GM23248 (cell line): ENCODE measurements at regions not wholly inside any gene's neighbourhood (a gene's known extent, or its start where the extent isn't known, plus 50 kb on each side); places are given as distances from the start of the nearest gene placed in this dataset.

Experiments
- DNase-seq: peaks from one replicate; pipeline ENCODE4 v3.0.0-alpha.2; 2015
- H2AFZ ChIP-seq: fragments of 200-600 bp; sonication (generic); 2 replicates; pipeline ENCODE4 v1.6.1; 2016; ENCODE audit warnings: antibody characterized with exemption
- H3F3A ChIP-seq: fragments of 200-600 bp; sonication (generic); 2 replicates; pipeline ENCODE4 v1.6.1; 2016; ENCODE audit warnings: mild to moderate bottlenecking, antibody characterized with exemption, mixed run types; ENCODE audit not compliant: insufficient read depth
- H3K27ac ChIP-seq: fragments of 200-600 bp; sonication (generic); 2 replicates; pipeline ENCODE4 v1.5.1; 2016; ENCODE audit warnings: mild to moderate bottlenecking
- H3K27me3 ChIP-seq: fragments of 200-600 bp; sonication (generic); replicated peaks from 2 replicates; pipeline ENCODE4 v1.6.1; 2016; ENCODE audit warnings: mild to moderate bottlenecking; ENCODE audit not compliant: insufficient read depth
- H3K36me3 ChIP-seq: fragments of 200-600 bp; sonication (generic); 2 replicates; pipeline ENCODE4 v1.6.1; 2016; ENCODE audit warnings: low read depth, mild to moderate bottlenecking
- H3K4me1 ChIP-seq: fragments of 200-600 bp; sonication (generic); 2 replicates; pipeline ENCODE4 v1.6.1; 2016; ENCODE audit warnings: mild to moderate bottlenecking; ENCODE audit not compliant: insufficient read depth
- H3K4me2 ChIP-seq: fragments of 200-600 bp; sonication (generic); one replicate; pipeline ENCODE4 v1.6.1; 2016; ENCODE audit warnings: mild to moderate bottlenecking; ENCODE audit not compliant: unreplicated experiment
- H3K4me3 ChIP-seq: fragments of 200-600 bp; sonication (generic); 2 replicates; pipeline ENCODE4 v1.5.1; 2016; ENCODE audit warnings: mild to moderate bottlenecking
- H3K79me2 ChIP-seq: fragments of 200-600 bp; sonication (generic); 2 replicates; pipeline ENCODE4 v1.6.1; 2016; ENCODE audit warnings: mild to moderate bottlenecking; ENCODE audit not compliant: insufficient read depth
- H3K9ac ChIP-seq: fragments of 200-600 bp; sonication (generic); 2 replicates; pipeline ENCODE4 v1.6.1; 2016; ENCODE audit warnings: mild to moderate bottlenecking
- H3K9me2 ChIP-seq: fragments of 200-600 bp; sonication (generic); 2 replicates; pipeline ENCODE4 v1.6.1; 2016; ENCODE audit warnings: mixed run types, mild to moderate bottlenecking, moderate library complexity; ENCODE audit not compliant: insufficient read depth
- H3K9me3 ChIP-seq: fragments of 200-600 bp; sonication (generic); one replicate; pipeline ENCODE4 v1.6.1; 2017; ENCODE audit warnings: low read depth
- H4K20me1 ChIP-seq: fragments of 200-600 bp; sonication (generic); 2 replicates; pipeline ENCODE4 v1.6.0; 2016; ENCODE audit not compliant: insufficient read depth
- EZH2 ChIP-seq: fragments of 200-600 bp; sonication (generic); IDR thresholded peaks from 2 replicates; pipeline ENCODE4 v1.6.1; 2018; ENCODE audit warnings: antibody characterized with exemption, mild to moderate bottlenecking; ENCODE audit not compliant: insufficient read depth, poor library complexity, severe bottlenecking
- EZH2phosphoT487 ChIP-seq: fragments of 200-600 bp; sonication (generic); IDR thresholded peaks from 2 replicates; pipeline ENCODE4 v1.6.1; 2018; ENCODE audit warnings: antibody characterized with exemption, moderate library complexity, mild to moderate bottlenecking, low read depth; ENCODE audit not compliant: insufficient read depth
- WGBS, 2 experiments: methylation state at CpG; one replicate each; pipeline ENCODE4 v1.1.6; 2015 to 2017; ENCODE audit warnings: low lambda C conversion rate in 2 of 2, low coverage in 1 of 2; ENCODE audit errors: missing lambda C conversion rate in 2 of 2; 5-methylcytosine and 5-hydroxymethylcytosine counted together
- in situ Hi-C: fragments of 300-500 bp; cut with MboI; formaldehyde crosslinking; loops from 2 replicates; pipeline ENCODE4 v1.15.0; 2020

- H3K4me1 ChIP-seq: no peaks in the 10 kb centered on the region
- no peak overlapping the region for H2AFZ ChIP-seq
- no peak overlapping the region for H3K4me3 ChIP-seq
- no peak overlapping the region for H3K9ac ChIP-seq
- H3F3A ChIP-seq: no peaks in the 10 kb centered on the region
- H3K36me3 ChIP-seq: no peaks in the 10 kb centered on the region
- no peaks in the 10 kb centered on the region for H3K9me3 ChIP-seq
- no peaks in the 10 kb centered on the region; the same call in 1 of the 2 replicates for H3K9me2 ChIP-seq
- TF ChIP-seq EZH2 (no peak), EZH2phosphoT487 (no peak)
- H3K79me2 ChIP-seq: no peaks in the 10 kb centered on the region
- DNase-seq: peak; percentile 18
- no peak overlapping the region for H3K4me2 ChIP-seq
- in situ Hi-C loops: no loop called here
- 47 to 51% methylated on average over 3 of the region's 3 CpGs for WGBS, 2 experiments
- H3K27me3 ChIP-seq: no peaks in the 10 kb centered on the region
- no peak overlapping the region for H3K27ac ChIP-seq
- H4K20me1 ChIP-seq: no peaks in the 10 kb centered on the region
These were observed 626.5 kb downstream of the PTPRC start for GRCh38 chr1:199265319-199265718.

- Histone ChIP-seq H3K4me3 (no peak overlapping the region), H4K20me1 (no peaks in the 10 kb centered on the region), H3K27ac (no peak overlapping the region), H3K4me2 (no peak overlapping the region), H3K9ac (no peak overlapping the region), H3F3A (peaks cover 31% of the 10 kb centered on the region), H3K27me3 (no peaks in the 10 kb centered on the region), H3K4me1 (peaks cover 28% of the 10 kb centered on the region), H3K36me3 (no peaks in the 10 kb centered on the region), H3K79me2 (no peaks in the 10 kb centered on the region), H2AFZ (no peak overlapping the region), H3K9me2 (no peaks in the 10 kb centered on the region; the same call in 1 of the 2 replicates), H3K9me3 (no peaks in the 10 kb centered on the region)
- WGBS, 2 experiments: 90 to 94% methylated on average over 3 of the region's 3 CpGs
- no peak for DNase-seq
- in situ Hi-C loops: no loop called here
- no peak for TF ChIP-seq EZH2phosphoT487
- no peak for TF ChIP-seq EZH2
These were observed 630.4 kb downstream of the PTPRC start for GRCh38 chr1:199269241-199269640.

- peaks cover 28% of the 10 kb centered on the region for H3K4me1 ChIP-seq
- 8% methylated on average over 3 of the region's 3 CpGs for WGBS, 2 experiments
- no peaks in the 10 kb centered on the region for H3K9me3 ChIP-seq
- H2AFZ ChIP-seq: no peak overlapping the region
- H3K9me2 ChIP-seq: no peaks in the 10 kb centered on the region; the same call in 1 of the 2 replicates
- peak overlapping the region; percentile 61 for H3K27ac ChIP-seq
- no peaks in the 10 kb centered on the region for H4K20me1 ChIP-seq
- no peaks in the 10 kb centered on the region for H3K36me3 ChIP-seq
- in situ Hi-C loops: no loop called here
- no peak for TF ChIP-seq EZH2phosphoT487
- no peak for TF ChIP-seq EZH2
- H3K27me3 ChIP-seq: no peaks in the 10 kb centered on the region
- no peak overlapping the region for H3K9ac ChIP-seq
- H3F3A ChIP-seq: peaks cover 31% of the 10 kb centered on the region
- peak; percentile 74 for DNase-seq
- peak overlapping the region; percentile 16; the same call in 1 of the 2 replicates for H3K4me3 ChIP-seq
- H3K4me2 ChIP-seq: peak overlapping the region; percentile 71
- H3K79me2 ChIP-seq: no peaks in the 10 kb centered on the region
These were observed 633.3 kb downstream of the PTPRC start for GRCh38 chr1:199272139-199272544.

- Histone ChIP-seq H3K4me3 (peak overlapping the region; percentile 14), H3K9me2 (no peaks in the 10 kb centered on the region; the same call in 1 of the 2 replicates), H3K4me1 (peaks cover 28% of the 10 kb centered on the region), H3F3A (peaks cover 31% of the 10 kb centered on the region), H4K20me1 (no peaks in the 10 kb centered on the region), H3K9me3 (no peaks in the 10 kb centered on the region), H2AFZ (no peak overlapping the region), H3K4me2 (peak overlapping the region; percentile 71), H3K36me3 (no peaks in the 10 kb centered on the region), H3K79me2 (no peaks in the 10 kb centered on the region), H3K27me3 (no peaks in the 10 kb centered on the region), H3K27ac (peak overlapping the region; percentile 61), H3K9ac (no peak overlapping the region)
- 0 to 1% methylated on average over 3 of the region's 3 CpGs for WGBS, 2 experiments
- TF ChIP-seq EZH2phosphoT487 (no peak), EZH2 (no peak)
- in situ Hi-C loops: no loop called here
- DNase-seq: peak; percentile 86
These were observed 633.8 kb downstream of the PTPRC start for GRCh38 chr1:199272628-199273086.
